Panc1 (cell line): ENCODE measurements at regions not wholly inside any gene's neighbourhood (a gene's known extent, or its start where the extent isn't known, plus 50 kb on each side); places are given as distances from the start of the nearest gene placed in this dataset.

ENCODE experiments used
- ATAC-seq: fragments of 200-7000 bp; cut with Tn5 transposase; 2 replicates; pipeline ENCODE4 v1.9.1; 2020; ENCODE audit warnings: mild to moderate bottlenecking, moderate library complexity
- BruUV-seq: library from RNA; stranded (reverse); fragments of 400-500 nt; replicated peaks from 2 replicates; lab custom pipeline; 2021; lab: Mats Ljungman, UMichigan
- CTCF ChIA-PET: fragments of 300-600 bp; sonication (Branson Sonifier 250); formaldehyde crosslinking; loops from one replicate; lab custom pipeline; 2022; ENCODE audit warnings: antibody characterized with exemption; lab: Charles Lee
- POLR2A ChIA-PET: fragments of 300-600 bp; sonication (Branson Sonifier 250); formaldehyde crosslinking; loops from one replicate; lab custom pipeline; 2022; ENCODE audit warnings: antibody characterized with exemption; lab: Charles Lee
- DNase-seq: peaks from one replicate; pipeline ENCODE4 v3.0.0-alpha.2; 2010; ENCODE audit warnings: low read depth, low spot score
- H3K27ac ChIP-seq: 2 replicates; pipeline ENCODE4 v1.5.1; 2011; ENCODE audit warnings: mild to moderate bottlenecking, low read length, inconsistent platforms
- H3K27me3 ChIP-seq: fragments of 200-500 bp; sonication (Bioruptor generic); 2 replicates; pipeline ENCODE4 v1.6.0; 2014; ENCODE audit warnings: low read length, inconsistent platforms; ENCODE audit not compliant: control insufficient read depth, insufficient read depth
- H3K36me3 ChIP-seq: fragments of 200-500 bp; sonication (Bioruptor generic); 2 replicates; pipeline ENCODE4 v1.5.1; 2014; ENCODE audit warnings: inconsistent platforms, mild to moderate bottlenecking, low read length, moderate library complexity; ENCODE audit not compliant: control insufficient read depth, insufficient read depth
- H3K4me1 ChIP-seq: 2 replicates; pipeline ENCODE4 v1.5.1; 2011; ENCODE audit warnings: inconsistent platforms, mild to moderate bottlenecking, low read length, moderate library complexity; ENCODE audit not compliant: control insufficient read depth, insufficient read depth
- H3K4me3 ChIP-seq, 2 experiments: 2 replicates each; pipeline ENCODE4 v1.5.1; 2011 to 2012; ENCODE audit warnings: low read depth in 2 of 2, low read length in 2 of 2, mild to moderate bottlenecking in 2 of 2, inconsistent platforms in 1 of 2, moderate library complexity in 1 of 2
- H3K9me3 ChIP-seq: fragments of 200-500 bp; sonication (Bioruptor generic); 2 replicates; pipeline ENCODE4 v1.5.1; 2014; ENCODE audit warnings: low read depth, mild to moderate bottlenecking, inconsistent platforms, low read length, moderate library complexity; ENCODE audit not compliant: control insufficient read depth, insufficient read depth
- POLR2AphosphoS5 ChIP-seq: IDR thresholded peaks from 2 replicates; pipeline ENCODE4 v1.6.1; 2012; ENCODE audit warnings: mild to moderate bottlenecking, low read depth, low read length, moderate library complexity
- SIN3A ChIP-seq: IDR thresholded peaks from 2 replicates; pipeline ENCODE4 v1.6.1; 2012; ENCODE audit warnings: low read depth, mild to moderate bottlenecking, low read length, moderate library complexity, borderline replicate concordance; ENCODE audit not compliant: insufficient read depth
- TCF7L2 ChIP-seq: IDR thresholded peaks from 2 replicates; pipeline ENCODE4 v1.6.1; 2011; ENCODE audit warnings: mild to moderate bottlenecking, low read depth, low read length, inconsistent platforms
- in situ Hi-C: cut with HindIII; loops from 2 replicates; pipeline ENCODE4 v1.10.0; 2016; ENCODE audit warnings: low sequenced_read_pairs, low pct_unique_long_range_greater_than_20kb
- intact Hi-C: fragments of 100-400 bp; cut with micrococcal nuclease; formaldehyde crosslinking; loops from one replicate; pipeline ENCODE4 v1.10.0; 2022; ENCODE audit not compliant: unreplicated experiment
- TF ChIP-seq, protein P1 (sequence below), 2 experiments: IDR thresholded peaks; 2 replicates each; pipeline ENCODE4 v1.6.1; 2011 to 2012; ENCODE audit warnings: low read depth in 2 of 2, control low read depth in 1 of 2, low read length in 1 of 2, mild to moderate bottlenecking in 1 of 2, moderate library complexity in 1 of 2; ENCODE audit not compliant: insufficient read depth in 1 of 2
- TF ChIP-seq, protein P2 (sequence below): fragments of 450-650 bp; IDR thresholded peaks from 2 replicates; pipeline ENCODE4 v1.5.1; 2017; ENCODE audit warnings: mild to moderate bottlenecking

DNA sequence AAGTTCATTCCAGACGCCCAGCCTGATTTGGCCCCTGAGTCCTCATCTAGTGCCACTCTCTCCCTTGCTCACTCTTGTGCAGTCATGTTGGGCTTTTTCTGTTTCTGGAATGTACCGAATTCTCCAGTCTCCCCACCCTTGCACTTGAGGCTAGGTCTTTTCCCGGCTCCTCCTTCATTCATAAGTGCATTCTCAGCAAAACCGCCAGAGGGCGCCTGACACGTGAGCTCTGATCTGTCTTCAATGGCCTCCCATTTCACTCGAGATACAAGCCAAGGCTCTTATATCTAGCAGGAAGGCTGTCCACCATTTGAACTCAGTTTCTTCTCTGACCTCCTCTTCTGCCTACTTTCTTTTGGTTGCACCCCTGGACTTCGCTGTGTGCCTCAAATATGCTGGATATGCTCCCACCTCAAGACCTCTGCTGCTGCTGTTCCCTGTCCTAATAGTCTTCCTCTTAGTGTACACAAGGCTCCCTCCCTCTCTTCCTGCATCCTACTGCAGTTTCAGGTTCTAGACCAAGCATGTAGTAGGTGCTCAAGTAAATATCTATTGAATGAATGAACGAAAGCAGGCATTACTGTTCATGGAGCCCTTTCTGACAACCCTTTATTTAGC is 568.1 kb upstream of the WWC1 start:
- ChIA-PET POLR2A (no interaction called here), CTCF (interaction anchor here (1.0 kb wide), 1 partner anchor 378 kb away, joined by 5 read pairs; no protein-coding TSS in a partner anchor)
- no peaks in the 10 kb centered on the region for H3K9me3 ChIP-seq
- peaks cover 2% of the 10 kb centered on the region; the same call in 1 of the 2 replicates for H3K4me1 ChIP-seq
- TF ChIP-seq TCF7L2 (no peak), SIN3A (no peak), POLR2AphosphoS5 (no peak)
- TF ChIP-seq, protein P1, sequence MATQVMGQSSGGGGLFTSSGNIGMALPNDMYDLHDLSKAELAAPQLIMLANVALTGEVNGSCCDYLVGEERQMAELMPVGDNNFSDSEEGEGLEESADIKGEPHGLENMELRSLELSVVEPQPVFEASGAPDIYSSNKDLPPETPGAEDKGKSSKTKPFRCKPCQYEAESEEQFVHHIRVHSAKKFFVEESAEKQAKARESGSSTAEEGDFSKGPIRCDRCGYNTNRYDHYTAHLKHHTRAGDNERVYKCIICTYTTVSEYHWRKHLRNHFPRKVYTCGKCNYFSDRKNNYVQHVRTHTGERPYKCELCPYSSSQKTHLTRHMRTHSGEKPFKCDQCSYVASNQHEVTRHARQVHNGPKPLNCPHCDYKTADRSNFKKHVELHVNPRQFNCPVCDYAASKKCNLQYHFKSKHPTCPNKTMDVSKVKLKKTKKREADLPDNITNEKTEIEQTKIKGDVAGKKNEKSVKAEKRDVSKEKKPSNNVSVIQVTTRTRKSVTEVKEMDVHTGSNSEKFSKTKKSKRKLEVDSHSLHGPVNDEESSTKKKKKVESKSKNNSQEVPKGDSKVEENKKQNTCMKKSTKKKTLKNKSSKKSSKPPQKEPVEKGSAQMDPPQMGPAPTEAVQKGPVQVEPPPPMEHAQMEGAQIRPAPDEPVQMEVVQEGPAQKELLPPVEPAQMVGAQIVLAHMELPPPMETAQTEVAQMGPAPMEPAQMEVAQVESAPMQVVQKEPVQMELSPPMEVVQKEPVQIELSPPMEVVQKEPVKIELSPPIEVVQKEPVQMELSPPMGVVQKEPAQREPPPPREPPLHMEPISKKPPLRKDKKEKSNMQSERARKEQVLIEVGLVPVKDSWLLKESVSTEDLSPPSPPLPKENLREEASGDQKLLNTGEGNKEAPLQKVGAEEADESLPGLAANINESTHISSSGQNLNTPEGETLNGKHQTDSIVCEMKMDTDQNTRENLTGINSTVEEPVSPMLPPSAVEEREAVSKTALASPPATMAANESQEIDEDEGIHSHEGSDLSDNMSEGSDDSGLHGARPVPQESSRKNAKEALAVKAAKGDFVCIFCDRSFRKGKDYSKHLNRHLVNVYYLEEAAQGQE (IDR thresholded peaks at IDR 0.05; ENCODE audit: insufficient read depth in 1 of 2, low read depth in 2 of 2, low read length in 1 of 2): no peak
- TF ChIP-seq, protein P2, sequence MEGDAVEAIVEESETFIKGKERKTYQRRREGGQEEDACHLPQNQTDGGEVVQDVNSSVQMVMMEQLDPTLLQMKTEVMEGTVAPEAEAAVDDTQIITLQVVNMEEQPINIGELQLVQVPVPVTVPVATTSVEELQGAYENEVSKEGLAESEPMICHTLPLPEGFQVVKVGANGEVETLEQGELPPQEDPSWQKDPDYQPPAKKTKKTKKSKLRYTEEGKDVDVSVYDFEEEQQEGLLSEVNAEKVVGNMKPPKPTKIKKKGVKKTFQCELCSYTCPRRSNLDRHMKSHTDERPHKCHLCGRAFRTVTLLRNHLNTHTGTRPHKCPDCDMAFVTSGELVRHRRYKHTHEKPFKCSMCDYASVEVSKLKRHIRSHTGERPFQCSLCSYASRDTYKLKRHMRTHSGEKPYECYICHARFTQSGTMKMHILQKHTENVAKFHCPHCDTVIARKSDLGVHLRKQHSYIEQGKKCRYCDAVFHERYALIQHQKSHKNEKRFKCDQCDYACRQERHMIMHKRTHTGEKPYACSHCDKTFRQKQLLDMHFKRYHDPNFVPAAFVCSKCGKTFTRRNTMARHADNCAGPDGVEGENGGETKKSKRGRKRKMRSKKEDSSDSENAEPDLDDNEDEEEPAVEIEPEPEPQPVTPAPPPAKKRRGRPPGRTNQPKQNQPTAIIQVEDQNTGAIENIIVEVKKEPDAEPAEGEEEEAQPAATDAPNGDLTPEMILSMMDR: peak; percentile 92
- no peaks in the 10 kb centered on the region for H3K27me3 ChIP-seq
- in situ Hi-C loops (no loop called here), intact Hi-C loops (loop anchor here (2.0 to 10.0 kb wide), 3 partner anchors 301 to 493 kb away; no protein-coding TSS in a partner anchor)
- BruUV-seq: no TSS peak
- H3K4me3 ChIP-seq: no peak overlapping the region
- peak; percentile 96 for ATAC-seq
- peak; percentile 57 for DNase-seq
- no peak overlapping the region for H3K27ac ChIP-seq
- no peaks in the 10 kb centered on the region for H3K36me3 ChIP-seq

DNA sequence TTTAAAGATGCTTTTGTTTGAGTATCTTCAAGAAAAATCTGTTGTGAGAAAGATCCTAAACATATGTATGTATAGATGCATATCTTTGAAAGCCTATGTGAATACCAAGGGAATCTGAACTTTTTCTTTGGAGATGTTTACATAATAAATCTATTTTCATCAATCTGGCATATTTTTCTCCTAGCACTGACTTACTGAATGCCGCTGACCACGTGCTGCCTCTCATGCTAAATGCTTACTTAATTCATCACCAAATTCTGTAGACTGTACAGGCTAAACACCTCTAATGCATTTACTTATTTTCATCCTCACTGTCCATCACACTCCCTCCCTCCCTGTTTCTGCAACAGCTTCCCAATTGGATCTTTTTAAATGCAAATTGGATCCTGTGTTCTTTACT is 566.2 kb upstream of the WWC1 start:
- intact Hi-C loops (loop anchor here (10.0 kb wide), 1 partner anchor 300 kb away; no protein-coding TSS in a partner anchor), in situ Hi-C loops (no loop called here)
- H3K4me1 ChIP-seq: peaks cover 2% of the 10 kb centered on the region; the same call in 1 of the 2 replicates
- ChIA-PET CTCF (interaction anchor here (0.6 kb wide), 1 partner anchor 495 kb away, joined by 13 read pairs; no protein-coding TSS in a partner anchor), POLR2A (no interaction called here)
- TF ChIP-seq TCF7L2: no peak
- no peak for TF ChIP-seq SIN3A
- no peak for TF ChIP-seq POLR2AphosphoS5
- TF ChIP-seq, protein P1 (IDR thresholded peaks at IDR 0.05; ENCODE audit: insufficient read depth in 1 of 2, low read depth in 2 of 2, low read length in 1 of 2): no peak
- TF ChIP-seq, protein P2: no peak
- no peaks in the 10 kb centered on the region for H3K36me3 ChIP-seq
- no peak overlapping the region for H3K4me3 ChIP-seq
- no peak overlapping the region for H3K27ac ChIP-seq
- DNase-seq (no peak), ATAC-seq (no peak)
- no peaks in the 10 kb centered on the region for H3K9me3 ChIP-seq
- H3K27me3 ChIP-seq: no peaks in the 10 kb centered on the region
- no TSS peak for BruUV-seq
